Ascending aorta (tissue), 2 donors: ENCODE measurements at regions not wholly inside any gene's neighbourhood (a gene's known extent, or its start where the extent isn't known, plus 50 kb on each side); places are given as distances from the start of the nearest gene placed in this dataset.

Source experiments
- DNase-seq, 2 donors: peaks; one replicate each; pipeline ENCODE4 v3.0.0-alpha.2; 2019; ENCODE audit warnings: low spot score in 2 of 2
- H3K27ac ChIP-seq, 2 donors: fragments of 200-600 bp; sonication (generic); one replicate each; pipeline ENCODE4 v1.5.1; 2016 to 2017; ENCODE audit warnings: mild to moderate bottlenecking in 1 of 2
- H3K27me3 ChIP-seq: fragments of 200-600 bp; sonication (generic); one replicate; pipeline ENCODE4 v1.5.1; 2017
- H3K36me3 ChIP-seq, 2 donors: fragments of 200-600 bp; sonication (generic); one replicate each; pipeline ENCODE4 v1.5.1; 2016
- H3K4me1 ChIP-seq, 2 donors: fragments of 200-600 bp; sonication (generic); one replicate each; pipeline ENCODE4 v1.5.1; 2016 to 2017; ENCODE audit warnings: mild to moderate bottlenecking in 1 of 2
- H3K4me3 ChIP-seq, 2 donors: fragments of 200-600 bp; sonication (generic); one replicate each; pipeline ENCODE4 v1.5.1; 2016 to 2017; ENCODE audit warnings: mild to moderate bottlenecking in 1 of 2
- H3K9me3 ChIP-seq, 2 donors: fragments of 200-600 bp; sonication (generic); one replicate each; pipeline ENCODE4 v1.5.1; 2016
- intact Hi-C: fragments of 100-400 bp; cut with DNase I; formaldehyde crosslinking; loops from one replicate; pipeline ENCODE4 v1.15.1; 2023
- TF ChIP-seq, protein P1 (sequence below), 3 experiments: fragments of 200-600 bp in 2 of 3; fragments of 450-650 bp in 1 of 3; sonication (generic) in 2 of 3; IDR thresholded peaks; one replicate each; pipeline ENCODE4 v1.5.1; 2016 to 2019; ENCODE audit warnings: antibody characterized with exemption in 3 of 3, mild to moderate bottlenecking in 1 of 3, moderate library complexity in 1 of 3

DNA sequence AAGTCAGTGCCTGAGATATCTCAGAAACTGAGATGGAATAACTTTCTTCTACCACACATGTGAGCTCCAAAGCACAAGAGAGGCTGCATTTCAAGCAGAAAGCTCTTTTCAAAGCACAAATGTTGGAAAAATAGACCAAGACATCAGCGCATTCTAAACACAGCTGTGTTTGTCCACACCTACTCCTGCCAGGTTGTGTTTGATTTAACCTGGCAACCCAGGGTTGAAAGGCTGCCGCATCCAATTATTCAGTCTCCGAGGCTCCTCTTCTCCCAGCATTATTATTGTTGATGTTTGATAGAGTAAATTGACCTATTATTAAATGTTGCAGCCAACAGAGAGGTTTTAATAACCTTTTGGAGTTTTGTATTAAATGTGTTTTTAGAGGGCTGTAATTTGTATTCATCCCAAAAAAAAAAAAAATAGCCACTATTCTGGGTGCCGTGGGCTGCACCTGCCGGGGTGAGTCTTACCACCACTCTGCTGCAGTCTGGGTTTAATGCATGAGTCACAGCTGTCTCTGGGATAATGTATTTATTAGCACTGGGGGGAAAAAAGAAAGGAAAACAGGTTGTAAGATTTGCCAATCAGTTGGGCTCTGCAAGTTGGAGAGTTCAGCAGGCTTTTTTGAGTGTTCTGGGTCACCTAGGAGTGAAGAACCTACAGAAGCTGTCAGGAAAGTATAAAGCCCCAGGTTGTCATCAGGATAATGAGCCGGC lies 105.2 kb upstream of the NOCT start:
- Histone ChIP-seq H3K36me3 (no peaks in the 10 kb centered on the region), H3K27me3 (no peaks in the 10 kb centered on the region), H3K4me3 (no peak overlapping the region), H3K4me1 (no peaks in the 10 kb centered on the region), H3K27ac (no peak overlapping the region), H3K9me3 (no peaks in the 10 kb centered on the region)
- TF ChIP-seq, protein P1, sequence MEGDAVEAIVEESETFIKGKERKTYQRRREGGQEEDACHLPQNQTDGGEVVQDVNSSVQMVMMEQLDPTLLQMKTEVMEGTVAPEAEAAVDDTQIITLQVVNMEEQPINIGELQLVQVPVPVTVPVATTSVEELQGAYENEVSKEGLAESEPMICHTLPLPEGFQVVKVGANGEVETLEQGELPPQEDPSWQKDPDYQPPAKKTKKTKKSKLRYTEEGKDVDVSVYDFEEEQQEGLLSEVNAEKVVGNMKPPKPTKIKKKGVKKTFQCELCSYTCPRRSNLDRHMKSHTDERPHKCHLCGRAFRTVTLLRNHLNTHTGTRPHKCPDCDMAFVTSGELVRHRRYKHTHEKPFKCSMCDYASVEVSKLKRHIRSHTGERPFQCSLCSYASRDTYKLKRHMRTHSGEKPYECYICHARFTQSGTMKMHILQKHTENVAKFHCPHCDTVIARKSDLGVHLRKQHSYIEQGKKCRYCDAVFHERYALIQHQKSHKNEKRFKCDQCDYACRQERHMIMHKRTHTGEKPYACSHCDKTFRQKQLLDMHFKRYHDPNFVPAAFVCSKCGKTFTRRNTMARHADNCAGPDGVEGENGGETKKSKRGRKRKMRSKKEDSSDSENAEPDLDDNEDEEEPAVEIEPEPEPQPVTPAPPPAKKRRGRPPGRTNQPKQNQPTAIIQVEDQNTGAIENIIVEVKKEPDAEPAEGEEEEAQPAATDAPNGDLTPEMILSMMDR (IDR thresholded peaks at IDR 0.05): no peak
- intact Hi-C loops: no loop called here
- DNase-seq: no peak

DNA sequence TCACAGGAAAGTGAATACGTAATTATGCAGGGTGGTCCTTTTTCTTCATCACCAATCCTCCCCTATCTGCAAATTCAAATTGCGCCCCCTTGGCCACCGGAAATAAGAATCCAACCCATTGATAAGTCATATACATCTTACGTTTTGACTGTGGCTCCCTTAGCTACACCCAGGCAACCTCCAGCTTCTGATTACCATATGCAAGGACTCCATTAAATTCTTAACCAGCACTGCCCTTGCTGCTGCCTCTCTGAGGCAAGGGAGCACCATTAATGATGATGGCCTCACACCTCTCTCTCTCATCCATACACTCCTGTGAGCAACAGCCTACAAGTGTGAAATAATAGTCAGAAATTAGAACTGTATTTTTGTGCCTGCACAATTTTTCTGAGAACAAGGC lies 106.0 kb upstream of the NOCT start:
- TF ChIP-seq, protein P1 (IDR thresholded peaks at IDR 0.05): no peak
- no peak for DNase-seq
- H3K4me1 ChIP-seq: no peaks in the 10 kb centered on the region
- H3K27me3 ChIP-seq: no peaks in the 10 kb centered on the region
- intact Hi-C loops: no loop called here
- H3K36me3 ChIP-seq: no peaks in the 10 kb centered on the region
- no peaks in the 10 kb centered on the region for H3K9me3 ChIP-seq
- H3K4me3 ChIP-seq: no peak overlapping the region
- no peak overlapping the region for H3K27ac ChIP-seq

DNA sequence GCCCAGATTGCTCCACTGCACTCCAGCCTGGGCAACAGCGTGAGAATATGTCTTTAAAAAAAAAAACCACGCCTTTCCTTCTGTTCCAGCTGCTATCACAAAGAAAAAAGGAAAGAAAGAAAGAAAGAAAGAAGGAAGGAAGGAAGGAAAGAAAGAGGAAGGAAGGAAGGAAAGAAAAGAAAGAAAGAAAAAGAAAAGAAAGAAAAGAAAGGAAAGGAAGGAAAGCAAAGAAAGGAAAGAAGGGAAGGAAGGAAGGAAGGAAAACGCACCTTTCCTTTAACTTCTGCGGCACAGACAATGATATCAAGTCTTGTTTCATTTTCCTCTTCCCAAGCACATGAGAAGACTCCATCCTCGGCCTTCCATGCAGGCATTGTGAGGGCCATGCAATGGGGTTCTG lies 107.4 kb upstream of the NOCT start:
- intact Hi-C loops: no loop called here
- Histone ChIP-seq H3K36me3 (no peaks in the 10 kb centered on the region), H3K9me3 (no peaks in the 10 kb centered on the region), H3K27ac (no peak overlapping the region), H3K4me3 (no peak overlapping the region), H3K27me3 (no peaks in the 10 kb centered on the region), H3K4me1 (no peaks in the 10 kb centered on the region)
- TF ChIP-seq, protein P1 (IDR thresholded peaks at IDR 0.05): no peak
- DNase-seq: no peak

DNA sequence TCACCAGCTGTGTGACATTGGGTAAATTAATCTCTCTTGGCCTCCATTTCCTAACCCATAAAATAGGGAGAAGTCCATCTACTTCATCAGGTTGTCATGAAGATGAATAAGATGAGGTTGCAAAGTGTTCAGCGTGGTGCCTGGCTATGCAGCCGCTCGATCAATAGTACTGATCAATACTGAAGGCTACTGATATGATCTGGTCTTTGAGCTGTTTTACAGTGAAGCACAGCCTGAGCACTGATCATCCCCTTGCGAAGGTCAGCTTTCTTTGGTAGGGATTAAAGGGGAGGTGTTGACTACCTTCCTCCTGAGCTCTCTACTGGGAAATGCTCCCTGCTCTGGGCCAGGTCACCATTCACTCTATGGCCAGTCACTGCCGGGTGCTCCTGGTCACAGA lies 108.4 kb upstream of the NOCT start:
- Histone ChIP-seq H3K27me3 (no peaks in the 10 kb centered on the region), H3K9me3 (no peaks in the 10 kb centered on the region), H3K27ac (no peak overlapping the region), H3K36me3 (no peaks in the 10 kb centered on the region), H3K4me3 (no peak overlapping the region), H3K4me1 (no peaks in the 10 kb centered on the region)
- TF ChIP-seq, protein P1 (IDR thresholded peaks at IDR 0.05): no peak
- intact Hi-C loops: no loop called here
- DNase-seq: no peak

DNA sequence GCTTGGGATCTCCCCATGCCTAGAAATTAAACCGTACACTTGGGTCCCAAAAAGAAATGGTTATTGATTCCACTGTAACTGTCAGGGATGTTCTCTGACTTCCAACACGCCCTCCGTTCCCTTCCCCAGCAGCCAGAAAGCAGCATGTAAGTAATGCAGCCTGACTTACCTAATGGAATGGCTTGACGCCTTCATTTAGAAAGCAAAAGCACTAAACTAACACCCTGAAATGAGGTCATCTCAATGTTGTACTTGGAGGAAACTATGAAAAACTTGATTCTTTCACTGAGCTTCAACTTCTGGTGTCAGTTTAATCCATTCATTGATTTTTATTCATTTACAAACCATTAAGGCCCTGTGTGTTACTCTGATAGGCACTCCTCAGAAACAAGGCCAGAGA lies 110.8 kb upstream of the NOCT start:
- no peak for DNase-seq
- Histone ChIP-seq H3K27ac (no peak overlapping the region), H3K4me3 (no peak overlapping the region), H3K9me3 (no peaks in the 10 kb centered on the region), H3K4me1 (no peaks in the 10 kb centered on the region), H3K27me3 (no peaks in the 10 kb centered on the region), H3K36me3 (no peaks in the 10 kb centered on the region)
- TF ChIP-seq, protein P1 (IDR thresholded peaks at IDR 0.05): no peak
- intact Hi-C loops: no loop called here

DNA sequence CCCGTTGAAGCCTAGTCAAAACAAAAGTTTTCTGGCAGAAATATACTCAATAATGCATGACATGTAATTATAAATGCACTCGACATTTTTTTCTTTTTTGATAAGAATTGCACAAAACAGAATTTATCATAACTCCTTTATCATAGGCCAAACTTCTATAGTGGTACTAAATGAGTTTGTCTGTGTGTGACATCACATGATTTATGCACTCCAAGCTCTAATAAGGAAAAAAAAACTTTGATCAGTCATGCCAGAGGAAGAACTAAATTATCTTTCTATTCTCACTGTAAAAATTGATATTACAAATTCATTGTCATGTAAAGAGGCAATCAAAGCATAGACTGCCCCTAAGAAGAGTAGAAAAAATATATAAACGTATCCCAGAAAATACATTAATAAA lies 112.4 kb upstream of the NOCT start:
- H3K9me3 ChIP-seq: no peaks in the 10 kb centered on the region
- H3K36me3 ChIP-seq: no peaks in the 10 kb centered on the region
- DNase-seq: no peak
- intact Hi-C loops: no loop called here
- H3K27ac ChIP-seq: no peak overlapping the region
- H3K27me3 ChIP-seq: no peaks in the 10 kb centered on the region
- TF ChIP-seq, protein P1 (IDR thresholded peaks at IDR 0.05): no peak
- no peak overlapping the region for H3K4me3 ChIP-seq
- H3K4me1 ChIP-seq: no peaks in the 10 kb centered on the region
